DOHH2 (cell line): ENCODE measurements at regions not wholly inside any gene's neighbourhood (a gene's known extent, or its start where the extent isn't known, plus 50 kb on each side); places are given as distances from the start of the nearest gene placed in this dataset.

Source experiments
- H3F3A ChIP-seq: fragments of 200-600 bp; sonication (generic), shearing (Covaris generic); 2 replicates; pipeline ENCODE4 v1.6.0; 2016; ENCODE audit warnings: antibody characterized with exemption, mild to moderate bottlenecking; ENCODE audit not compliant: control insufficient read depth, insufficient read depth
- H3K27ac ChIP-seq: fragments of 200-600 bp; sonication (generic); 2 replicates; pipeline ENCODE4 v1.5.1; 2014; ENCODE audit warnings: low read depth, mild to moderate bottlenecking, low read length, moderate library complexity
- H3K27me3 ChIP-seq: fragments of 200-600 bp; sonication (generic); 2 replicates; pipeline ENCODE4 v1.6.1; 2014; ENCODE audit warnings: mild to moderate bottlenecking, low read length, mixed read lengths; ENCODE audit not compliant: control insufficient read depth
- H3K36me3 ChIP-seq: fragments of 200-600 bp; sonication (generic); 2 replicates; pipeline ENCODE4 v1.6.1; 2014; ENCODE audit warnings: mild to moderate bottlenecking, low read length, moderate library complexity, mixed read lengths; ENCODE audit not compliant: control insufficient read depth
- H3K4me1 ChIP-seq: fragments of 200-600 bp; sonication (generic); 2 replicates; pipeline ENCODE4 v1.6.1; 2014; ENCODE audit warnings: mild to moderate bottlenecking, low read length, mixed read lengths; ENCODE audit not compliant: control insufficient read depth
- H3K4me2 ChIP-seq: fragments of 200-600 bp; sonication (generic); 2 replicates; pipeline ENCODE4 v1.6.0; 2014; ENCODE audit warnings: mild to moderate bottlenecking, low read length, moderate library complexity
- H3K4me3 ChIP-seq: fragments of 200-600 bp; sonication (generic); 2 replicates; pipeline ENCODE4 v1.5.1; 2014; ENCODE audit warnings: mild to moderate bottlenecking, low read length, mixed read lengths
- H3K79me2 ChIP-seq: fragments of 200-600 bp; sonication (generic); 2 replicates; pipeline ENCODE4 v1.6.1; 2014; ENCODE audit warnings: mild to moderate bottlenecking, low read length, mixed read lengths; ENCODE audit not compliant: control insufficient read depth
- H3K9me2 ChIP-seq: fragments of 200-600 bp; sonication (generic); replicated peaks from 2 replicates; pipeline ENCODE4 v1.6.1; 2014; ENCODE audit warnings: mild to moderate bottlenecking, low read length, mixed read lengths; ENCODE audit not compliant: control insufficient read depth
- H3K9me3 ChIP-seq: fragments of 200-600 bp; sonication (generic); 2 replicates; pipeline ENCODE4 v1.6.1; 2014; ENCODE audit warnings: antibody characterized with exemption, low read length, mixed read lengths; ENCODE audit not compliant: control insufficient read depth, insufficient read depth
- H4K20me1 ChIP-seq: fragments of 200-600 bp; sonication (generic); 2 replicates; pipeline ENCODE4 v1.6.0; 2014; ENCODE audit warnings: low read depth, mild to moderate bottlenecking, antibody characterized with exemption, low read length, moderate library complexity; ENCODE audit not compliant: control insufficient read depth, insufficient read depth
- EZH2phosphoT487 ChIP-seq: fragments of 200-600 bp; sonication (generic); IDR thresholded peaks from 2 replicates; pipeline ENCODE4 v1.6.1; 2017; ENCODE audit warnings: borderline replicate concordance, mild to moderate bottlenecking, antibody characterized with exemption, low read length, moderate library complexity, mixed read lengths
- TF ChIP-seq, protein P1 (sequence below): fragments of 200-600 bp; sonication (generic); IDR thresholded peaks from one replicate; pipeline ENCODE4 v1.5.1; 2014; ENCODE audit warnings: antibody characterized with exemption, mild to moderate bottlenecking, low read depth, low read length; ENCODE audit not compliant: poor library complexity, severe bottlenecking

DNA sequence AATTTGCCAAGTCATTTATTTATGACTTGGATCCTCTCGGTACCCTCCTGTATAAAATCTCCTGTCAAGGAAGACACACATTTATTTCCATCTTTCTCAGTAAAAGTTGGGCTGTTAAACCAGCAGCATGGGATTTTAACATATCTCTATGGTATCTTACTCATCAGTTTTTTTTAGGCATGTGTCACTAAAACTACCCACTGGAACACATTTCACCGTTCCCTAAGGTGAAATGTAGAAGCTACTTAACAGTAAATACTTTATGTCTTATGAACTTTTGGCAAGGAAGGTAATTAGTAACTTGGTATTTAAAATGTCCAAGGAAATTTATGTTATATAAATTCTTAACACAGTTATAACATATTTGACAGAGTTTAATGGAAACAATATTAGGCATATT lies 152.5 kb upstream of the HDAC9 start:
- no peak overlapping the region for H3K27ac ChIP-seq
- H3K4me3 ChIP-seq, result no peak overlapping the region
- no peaks in the 10 kb centered on the region for H3F3A ChIP-seq
- no peaks in the 10 kb centered on the region for H3K36me3 ChIP-seq
- no peak for TF ChIP-seq EZH2phosphoT487
- TF ChIP-seq, protein P1, sequence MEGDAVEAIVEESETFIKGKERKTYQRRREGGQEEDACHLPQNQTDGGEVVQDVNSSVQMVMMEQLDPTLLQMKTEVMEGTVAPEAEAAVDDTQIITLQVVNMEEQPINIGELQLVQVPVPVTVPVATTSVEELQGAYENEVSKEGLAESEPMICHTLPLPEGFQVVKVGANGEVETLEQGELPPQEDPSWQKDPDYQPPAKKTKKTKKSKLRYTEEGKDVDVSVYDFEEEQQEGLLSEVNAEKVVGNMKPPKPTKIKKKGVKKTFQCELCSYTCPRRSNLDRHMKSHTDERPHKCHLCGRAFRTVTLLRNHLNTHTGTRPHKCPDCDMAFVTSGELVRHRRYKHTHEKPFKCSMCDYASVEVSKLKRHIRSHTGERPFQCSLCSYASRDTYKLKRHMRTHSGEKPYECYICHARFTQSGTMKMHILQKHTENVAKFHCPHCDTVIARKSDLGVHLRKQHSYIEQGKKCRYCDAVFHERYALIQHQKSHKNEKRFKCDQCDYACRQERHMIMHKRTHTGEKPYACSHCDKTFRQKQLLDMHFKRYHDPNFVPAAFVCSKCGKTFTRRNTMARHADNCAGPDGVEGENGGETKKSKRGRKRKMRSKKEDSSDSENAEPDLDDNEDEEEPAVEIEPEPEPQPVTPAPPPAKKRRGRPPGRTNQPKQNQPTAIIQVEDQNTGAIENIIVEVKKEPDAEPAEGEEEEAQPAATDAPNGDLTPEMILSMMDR, result no peak
- H4K20me1 ChIP-seq, result no peaks in the 10 kb centered on the region
- peaks cover 10% of the 10 kb centered on the region; the same call in 1 of the 2 replicates for H3K9me3 ChIP-seq
- H3K27me3 ChIP-seq, result no peaks in the 10 kb centered on the region; the same call in 1 of the 2 replicates
- H3K4me1 ChIP-seq, result peaks cover 11% of the 10 kb centered on the region
- H3K4me2 ChIP-seq, result no peak overlapping the region
- no peaks in the 10 kb centered on the region for H3K79me2 ChIP-seq
- no peaks in the 10 kb centered on the region for H3K9me2 ChIP-seq

GRCh38 chr7:18344536-18344935 lies 151.0 kb upstream of the HDAC9 start:
- Histone ChIP-seq H3K4me2 (no peak overlapping the region), H3K4me3 (no peak overlapping the region), H3K36me3 (no peaks in the 10 kb centered on the region), H3K27ac (no peak overlapping the region), H3K9me2 (no peaks in the 10 kb centered on the region), H3F3A (no peaks in the 10 kb centered on the region), H3K4me1 (peaks cover 4% of the 10 kb centered on the region; the same call in 1 of the 2 replicates), H3K9me3 (peaks cover 10% of the 10 kb centered on the region; the same call in 1 of the 2 replicates), H3K27me3 (no peaks in the 10 kb centered on the region; the same call in 1 of the 2 replicates), H3K79me2 (no peaks in the 10 kb centered on the region), H4K20me1 (no peaks in the 10 kb centered on the region)
- no peak for TF ChIP-seq EZH2phosphoT487
- TF ChIP-seq, protein P1, result no peak

DNA sequence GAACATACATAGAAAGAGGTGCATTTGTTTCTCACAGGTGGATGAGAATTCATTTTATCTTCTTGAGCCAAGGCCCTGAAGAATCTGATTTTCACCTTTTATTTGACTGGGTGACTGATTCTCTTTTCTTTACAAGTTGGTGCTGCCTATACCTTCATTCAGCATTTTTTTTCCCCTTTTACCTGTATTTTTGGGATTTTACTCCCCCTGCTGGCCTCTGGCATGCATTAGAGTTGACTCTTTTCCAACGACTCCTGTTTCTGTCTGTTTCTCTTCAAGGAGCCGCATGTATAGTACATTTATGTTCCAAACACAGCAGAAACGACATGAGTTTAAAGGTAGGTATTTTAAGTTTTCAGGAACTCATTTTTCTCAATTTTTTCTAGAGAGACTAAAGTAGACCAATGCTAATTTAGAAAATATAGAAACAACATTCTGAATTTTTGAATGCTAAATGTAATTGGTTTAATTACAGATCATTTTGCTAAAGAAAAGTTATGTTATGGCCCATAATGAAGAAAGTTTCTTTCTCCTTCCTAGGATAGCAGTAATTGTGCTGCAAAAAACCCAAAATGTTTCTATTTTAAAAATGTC lies 149.8 kb upstream of the HDAC9 start:
- Histone ChIP-seq H3K36me3 (no peaks in the 10 kb centered on the region), H3K79me2 (no peaks in the 10 kb centered on the region), H3K4me1 (peaks cover 4% of the 10 kb centered on the region; the same call in 1 of the 2 replicates), H3K4me3 (no peak overlapping the region), H3K27me3 (no peaks in the 10 kb centered on the region; the same call in 1 of the 2 replicates), H4K20me1 (no peaks in the 10 kb centered on the region), H3F3A (no peaks in the 10 kb centered on the region), H3K27ac (no peak overlapping the region), H3K9me2 (no peaks in the 10 kb centered on the region), H3K4me2 (no peak overlapping the region), H3K9me3 (peaks cover 9% of the 10 kb centered on the region; the same call in 1 of the 2 replicates)
- TF ChIP-seq EZH2phosphoT487, result no peak
- TF ChIP-seq, protein P1, result peak; percentile 96
